ENCODE measurements at regions not wholly inside any gene's neighbourhood (a gene's known extent, or its start where the extent isn't known, plus 50 kb on each side); places are given as distances from the start of the nearest gene placed in this dataset.

GRCh38 chr14:22403296-22403695 is 185.7 kb downstream of the DAD1 start:
- TF ChIP-seq CTCF (IDR thresholded peaks at IDR 0.05 in 4 of 5, conservative IDR thresholded peaks at IDR 0.05 in 1 of 5) = no peak
- TF ChIP-seq POLR2A (IDR thresholded peaks at IDR 0.05) = no peak
